ENCODE measurements at regions not wholly inside any gene's neighbourhood (a gene's known extent, or its start where the extent isn't known, plus 50 kb on each side); places are given as distances from the start of the nearest gene placed in this dataset.

- no peak for TF ChIP-seq CTCF (IDR thresholded peaks at IDR 0.05)
- no peak for TF ChIP-seq MAX (CRISPR knock-in tag; IDR thresholded peaks at IDR 0.05)
- TF ChIP-seq, protein P1, sequence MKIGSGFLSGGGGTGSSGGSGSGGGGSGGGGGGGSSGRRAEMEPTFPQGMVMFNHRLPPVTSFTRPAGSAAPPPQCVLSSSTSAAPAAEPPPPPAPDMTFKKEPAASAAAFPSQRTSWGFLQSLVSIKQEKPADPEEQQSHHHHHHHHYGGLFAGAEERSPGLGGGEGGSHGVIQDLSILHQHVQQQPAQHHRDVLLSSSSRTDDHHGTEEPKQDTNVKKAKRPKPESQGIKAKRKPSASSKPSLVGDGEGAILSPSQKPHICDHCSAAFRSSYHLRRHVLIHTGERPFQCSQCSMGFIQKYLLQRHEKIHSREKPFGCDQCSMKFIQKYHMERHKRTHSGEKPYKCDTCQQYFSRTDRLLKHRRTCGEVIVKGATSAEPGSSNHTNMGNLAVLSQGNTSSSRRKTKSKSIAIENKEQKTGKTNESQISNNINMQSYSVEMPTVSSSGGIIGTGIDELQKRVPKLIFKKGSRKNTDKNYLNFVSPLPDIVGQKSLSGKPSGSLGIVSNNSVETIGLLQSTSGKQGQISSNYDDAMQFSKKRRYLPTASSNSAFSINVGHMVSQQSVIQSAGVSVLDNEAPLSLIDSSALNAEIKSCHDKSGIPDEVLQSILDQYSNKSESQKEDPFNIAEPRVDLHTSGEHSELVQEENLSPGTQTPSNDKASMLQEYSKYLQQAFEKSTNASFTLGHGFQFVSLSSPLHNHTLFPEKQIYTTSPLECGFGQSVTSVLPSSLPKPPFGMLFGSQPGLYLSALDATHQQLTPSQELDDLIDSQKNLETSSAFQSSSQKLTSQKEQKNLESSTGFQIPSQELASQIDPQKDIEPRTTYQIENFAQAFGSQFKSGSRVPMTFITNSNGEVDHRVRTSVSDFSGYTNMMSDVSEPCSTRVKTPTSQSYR (CRISPR knock-in tag; IDR thresholded peaks at IDR 0.05) = no peak
- TF ChIP-seq NFYB (CRISPR knock-in tag; conservative IDR thresholded peaks at IDR 0.05; ENCODE audit: low read depth) = no peak
- no peak for TF ChIP-seq SP1 (CRISPR knock-in tag; conservative IDR thresholded peaks at IDR 0.05)
- TF ChIP-seq, protein P2, sequence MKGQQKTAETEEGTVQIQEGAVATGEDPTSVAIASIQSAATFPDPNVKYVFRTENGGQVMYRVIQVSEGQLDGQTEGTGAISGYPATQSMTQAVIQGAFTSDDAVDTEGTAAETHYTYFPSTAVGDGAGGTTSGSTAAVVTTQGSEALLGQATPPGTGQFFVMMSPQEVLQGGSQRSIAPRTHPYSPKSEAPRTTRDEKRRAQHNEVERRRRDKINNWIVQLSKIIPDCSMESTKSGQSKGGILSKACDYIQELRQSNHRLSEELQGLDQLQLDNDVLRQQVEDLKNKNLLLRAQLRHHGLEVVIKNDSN (CRISPR knock-in tag; IDR thresholded peaks at IDR 0.05) = no peak
- TF ChIP-seq, protein P3, sequence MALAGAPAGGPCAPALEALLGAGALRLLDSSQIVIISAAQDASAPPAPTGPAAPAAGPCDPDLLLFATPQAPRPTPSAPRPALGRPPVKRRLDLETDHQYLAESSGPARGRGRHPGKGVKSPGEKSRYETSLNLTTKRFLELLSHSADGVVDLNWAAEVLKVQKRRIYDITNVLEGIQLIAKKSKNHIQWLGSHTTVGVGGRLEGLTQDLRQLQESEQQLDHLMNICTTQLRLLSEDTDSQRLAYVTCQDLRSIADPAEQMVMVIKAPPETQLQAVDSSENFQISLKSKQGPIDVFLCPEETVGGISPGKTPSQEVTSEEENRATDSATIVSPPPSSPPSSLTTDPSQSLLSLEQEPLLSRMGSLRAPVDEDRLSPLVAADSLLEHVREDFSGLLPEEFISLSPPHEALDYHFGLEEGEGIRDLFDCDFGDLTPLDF (CRISPR knock-in tag; IDR thresholded peaks at IDR 0.05) = no peak
- no peak for TF ChIP-seq PRRX2 (CRISPR knock-in tag; IDR thresholded peaks at IDR 0.05)
These were observed 80.1 kb upstream of the FAM204A start for GRCh38 chr10:118422241-118422640.
